Thyroid gland (tissue), 4 donors: ENCODE measurements at regions not wholly inside any gene's neighbourhood (a gene's known extent, or its start where the extent isn't known, plus 50 kb on each side); places are given as distances from the start of the nearest gene placed in this dataset.

Experiments used
- DNase-seq, 2 donors: peaks; one replicate each; pipeline ENCODE4 v3.0.0-alpha.2; 2019
- H3K27ac ChIP-seq, 3 donors: fragments of 200-600 bp; sonication (generic); 1 replicate in 2 of 3; 2 replicates in 1 of 3; pipeline ENCODE4 v1.5.1; 2016 to 2019; ENCODE audit warnings: mild to moderate bottlenecking in 1 of 3, moderate library complexity in 1 of 3
- H3K27me3 ChIP-seq: fragments of 200-600 bp; sonication (generic); one replicate; pipeline ENCODE4 v1.5.1; 2019
- H3K36me3 ChIP-seq, 2 donors: fragments of 200-600 bp; sonication (generic); one replicate each; pipeline ENCODE4 v1.5.1; 2016 to 2019
- H3K4me1 ChIP-seq, 2 donors: fragments of 200-600 bp; sonication (generic); one replicate each; pipeline ENCODE4 v1.5.1; 2017 to 2019
- H3K4me3 ChIP-seq, 3 donors: fragments of 200-600 bp; sonication (generic); replicated peaks in 1 of 3; 1 replicate in 2 of 3; 2 replicates in 1 of 3; pipeline ENCODE4 v1.5.1; 2016; ENCODE audit warnings: mild to moderate bottlenecking in 1 of 3
- H3K9me3 ChIP-seq: fragments of 200-600 bp; sonication (generic); one replicate; pipeline ENCODE4 v1.5.1; 2017
- POLR2A ChIP-seq, 2 donors: fragments of 450-650 bp; IDR thresholded peaks; one replicate each; pipeline ENCODE4 v1.6.1; 2017; ENCODE audit warnings: antibody characterized with exemption in 2 of 2, mild to moderate bottlenecking in 2 of 2, moderate library complexity in 1 of 2
- WGBS, 2 donors: methylation state at CpG; one replicate each; pipeline ENCODE4 v1.1.5; 2017; 5-methylcytosine and 5-hydroxymethylcytosine counted together
- intact Hi-C: fragments of 100-400 bp; cut with DNase I; formaldehyde crosslinking; loops from one replicate; pipeline ENCODE4 v1.15.1; 2023
- TF ChIP-seq, protein P1 (sequence below), 6 experiments: fragments of 200-600 bp in 3 of 6; fragments of 450-650 bp in 3 of 6; sonication (generic) in 3 of 6; IDR thresholded peaks; one replicate each; pipeline ENCODE4 v1.5.1; 2016 to 2019; ENCODE audit warnings: antibody characterized with exemption in 6 of 6, mild to moderate bottlenecking in 2 of 6, inconsistent platforms in 1 of 6, moderate library complexity in 1 of 6

DNA sequence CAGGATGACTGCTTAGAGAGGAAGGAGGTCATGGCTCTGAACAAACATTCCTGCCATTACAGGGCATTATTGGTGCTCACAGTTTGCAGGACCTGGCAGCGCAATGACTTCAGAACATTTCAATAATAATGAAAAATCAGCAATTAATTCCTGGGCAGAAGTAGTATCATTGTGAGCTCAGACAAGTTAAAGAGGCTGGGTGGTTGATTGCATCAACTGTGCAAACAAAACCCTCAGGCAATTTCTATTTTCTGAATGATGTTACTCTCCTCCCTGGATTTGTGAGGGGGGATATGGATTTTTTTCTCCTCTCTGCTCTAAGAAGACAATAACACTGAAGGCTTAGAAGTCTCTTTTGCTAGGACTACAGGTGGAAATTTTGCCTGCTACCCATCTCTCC, 168.1 kb upstream of the TACR1 start:
- WGBS, 2 donors = 95 to 100% methylated on average over 1 of the region's 1 CpG
- intact Hi-C loops = no loop called here
- Histone ChIP-seq H3K27ac (no peak overlapping the region), H3K4me1 (no peaks in the 10 kb centered on the region), H3K9me3 (no peaks in the 10 kb centered on the region), H3K4me3 (no peak overlapping the region), H3K36me3 (no peaks in the 10 kb centered on the region), H3K27me3 (no peaks in the 10 kb centered on the region)
- DNase-seq = no peak
- TF ChIP-seq POLR2A (IDR thresholded peaks at IDR 0.05) = no peak
- TF ChIP-seq, protein P1, sequence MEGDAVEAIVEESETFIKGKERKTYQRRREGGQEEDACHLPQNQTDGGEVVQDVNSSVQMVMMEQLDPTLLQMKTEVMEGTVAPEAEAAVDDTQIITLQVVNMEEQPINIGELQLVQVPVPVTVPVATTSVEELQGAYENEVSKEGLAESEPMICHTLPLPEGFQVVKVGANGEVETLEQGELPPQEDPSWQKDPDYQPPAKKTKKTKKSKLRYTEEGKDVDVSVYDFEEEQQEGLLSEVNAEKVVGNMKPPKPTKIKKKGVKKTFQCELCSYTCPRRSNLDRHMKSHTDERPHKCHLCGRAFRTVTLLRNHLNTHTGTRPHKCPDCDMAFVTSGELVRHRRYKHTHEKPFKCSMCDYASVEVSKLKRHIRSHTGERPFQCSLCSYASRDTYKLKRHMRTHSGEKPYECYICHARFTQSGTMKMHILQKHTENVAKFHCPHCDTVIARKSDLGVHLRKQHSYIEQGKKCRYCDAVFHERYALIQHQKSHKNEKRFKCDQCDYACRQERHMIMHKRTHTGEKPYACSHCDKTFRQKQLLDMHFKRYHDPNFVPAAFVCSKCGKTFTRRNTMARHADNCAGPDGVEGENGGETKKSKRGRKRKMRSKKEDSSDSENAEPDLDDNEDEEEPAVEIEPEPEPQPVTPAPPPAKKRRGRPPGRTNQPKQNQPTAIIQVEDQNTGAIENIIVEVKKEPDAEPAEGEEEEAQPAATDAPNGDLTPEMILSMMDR (IDR thresholded peaks at IDR 0.05) = no peak

DNA sequence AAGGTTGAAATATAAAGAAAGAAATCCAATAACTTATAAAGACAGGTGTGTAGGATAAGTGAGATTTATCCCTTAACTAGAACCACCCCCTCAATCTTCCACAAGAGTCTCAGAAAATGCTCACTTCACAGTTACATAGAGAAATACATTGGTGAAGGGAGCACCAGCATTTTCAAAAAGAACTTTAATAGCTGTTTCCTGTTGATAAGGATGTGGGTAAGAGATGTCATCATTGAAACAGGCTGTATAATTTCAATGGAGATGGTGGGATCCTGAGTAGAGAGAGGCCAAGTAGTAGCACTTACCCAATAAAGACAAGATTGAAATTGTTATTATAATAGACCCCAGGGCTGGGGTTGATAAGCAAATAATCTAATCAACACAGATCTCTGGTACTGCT, 162.2 kb upstream of the TACR1 start:
- Histone ChIP-seq H3K4me1 (no peaks in the 10 kb centered on the region), H3K27ac (no peak overlapping the region), H3K4me3 (no peak overlapping the region), H3K27me3 (no peaks in the 10 kb centered on the region), H3K36me3 (no peaks in the 10 kb centered on the region), H3K9me3 (no peaks in the 10 kb centered on the region)
- DNase-seq = no peak
- TF ChIP-seq, protein P1 (IDR thresholded peaks at IDR 0.05) = no peak
- TF ChIP-seq POLR2A (IDR thresholded peaks at IDR 0.05) = no peak
- intact Hi-C loops = no loop called here

DNA sequence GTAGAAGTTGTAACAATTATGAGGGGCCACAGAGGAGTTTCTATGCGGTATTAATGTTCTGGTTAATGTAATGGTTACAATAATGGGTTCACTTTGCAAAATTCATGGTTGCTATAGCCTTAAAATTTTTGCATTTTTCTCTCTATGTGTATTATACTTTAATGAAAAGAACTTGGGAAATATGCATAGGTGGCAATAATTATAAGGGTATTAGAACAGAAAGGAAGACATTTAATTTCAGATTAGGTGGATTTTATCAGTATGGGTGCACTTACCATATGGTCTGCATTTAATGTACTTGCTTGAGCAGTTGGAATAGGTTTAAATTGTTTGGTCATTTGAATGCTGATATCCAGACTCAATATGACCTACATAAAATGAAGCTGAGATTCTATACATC, 161.6 kb upstream of the TACR1 start:
- Histone ChIP-seq H3K4me3 (no peak overlapping the region), H3K4me1 (no peaks in the 10 kb centered on the region), H3K27me3 (no peaks in the 10 kb centered on the region), H3K9me3 (no peaks in the 10 kb centered on the region), H3K27ac (no peak overlapping the region), H3K36me3 (no peaks in the 10 kb centered on the region)
- intact Hi-C loops = no loop called here
- no peak for TF ChIP-seq POLR2A (IDR thresholded peaks at IDR 0.05)
- TF ChIP-seq, protein P1 (IDR thresholded peaks at IDR 0.05) = no peak
- WGBS, 2 donors = 76 to 81% methylated on average over 1 of the region's 1 CpG
- no peak for DNase-seq

DNA sequence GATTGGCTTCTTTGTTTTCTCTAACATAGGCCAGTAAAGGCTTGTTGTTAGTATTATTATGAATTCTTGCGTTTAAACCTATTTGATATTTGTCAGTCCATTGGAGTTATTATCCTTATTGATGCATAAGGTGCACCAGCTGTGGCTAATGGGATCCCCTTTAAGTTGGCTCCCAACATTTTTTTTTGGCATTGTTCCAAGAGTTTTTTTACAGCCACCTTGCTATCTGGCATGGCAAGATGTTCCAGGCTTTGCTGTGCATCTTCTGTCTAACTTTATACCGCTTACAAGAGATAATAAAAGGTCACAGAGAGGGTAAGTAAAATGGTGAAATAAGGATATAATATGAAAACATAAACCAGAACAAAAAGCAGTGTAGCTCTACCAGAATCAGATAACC, 157.5 kb upstream of the TACR1 start:
- Histone ChIP-seq H3K4me1 (no peaks in the 10 kb centered on the region), H3K9me3 (no peaks in the 10 kb centered on the region), H3K36me3 (no peaks in the 10 kb centered on the region), H3K27ac (no peak overlapping the region), H3K27me3 (no peaks in the 10 kb centered on the region), H3K4me3 (no peak overlapping the region)
- no peak for DNase-seq
- TF ChIP-seq POLR2A (IDR thresholded peaks at IDR 0.05) = no peak
- TF ChIP-seq, protein P1 (IDR thresholded peaks at IDR 0.05) = no peak
- 94 to 98% methylated on average over 2 of the region's 2 CpGs for WGBS, 2 donors
- intact Hi-C loops = no loop called here

DNA sequence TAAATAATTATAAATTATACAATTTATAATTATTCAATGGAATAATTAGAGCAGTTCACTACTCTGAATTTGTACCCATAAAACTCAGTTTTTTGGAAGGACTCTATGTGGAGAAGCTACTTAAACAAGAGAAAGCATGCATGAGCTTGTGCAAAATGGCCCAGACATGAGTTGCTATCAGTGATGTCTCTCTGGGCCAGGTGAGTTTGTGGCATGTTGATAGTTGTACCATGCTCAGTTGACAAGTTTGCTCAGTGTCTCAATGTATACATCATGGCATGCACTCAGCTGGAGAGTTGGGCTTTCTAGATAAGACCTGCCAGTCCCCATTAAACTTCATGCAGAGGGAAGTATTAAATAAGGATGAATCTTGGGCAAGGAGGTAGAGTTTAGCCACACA, 153.8 kb upstream of the TACR1 start:
- no peak overlapping the region for H3K27ac ChIP-seq
- H3K27me3 ChIP-seq = no peaks in the 10 kb centered on the region
- H3K36me3 ChIP-seq = no peaks in the 10 kb centered on the region
- H3K4me3 ChIP-seq = no peak overlapping the region
- H3K4me1 ChIP-seq = no peaks in the 10 kb centered on the region
- TF ChIP-seq, protein P1 (IDR thresholded peaks at IDR 0.05) = no peak
- TF ChIP-seq POLR2A (IDR thresholded peaks at IDR 0.05) = no peak
- intact Hi-C loops = no loop called here
- no peak for DNase-seq
- H3K9me3 ChIP-seq = no peaks in the 10 kb centered on the region
